ENCODE measurements at regions not wholly inside any gene's neighbourhood (a gene's known extent, or its start where the extent isn't known, plus 50 kb on each side); places are given as distances from the start of the nearest gene placed in this dataset.

GRCh38 chr1:229063154-229063773 is 207.6 kb upstream of the RAB4A start:
- no peak for DNase-seq (ENCODE audit: low spot score)

- no peak for DNase-seq (ENCODE audit: low spot score)
Measured at GRCh38 chr1:229064320-229065168, 206.4 kb upstream of the RAB4A start.

GRCh38 chr1:229065613-229066012 is 205.3 kb upstream of the RAB4A start:
- no peak for DNase-seq (ENCODE audit: low spot score)

- DNase-seq (ENCODE audit: low spot score), result no peak
Measured at GRCh38 chr1:229066591-229066990, 204.3 kb upstream of the RAB4A start.

- DNase-seq (ENCODE audit: low spot score), result no peak
Measured at GRCh38 chr1:229067546-229067945, 203.4 kb upstream of the RAB4A start.

GRCh38 chr1:229068270-229068987 is 202.5 kb upstream of the RAB4A start:
- DNase-seq (ENCODE audit: low spot score), result no peak

GRCh38 chr1:229069176-229069575 is 201.7 kb upstream of the RAB4A start:
- no peak for DNase-seq (ENCODE audit: low spot score)

- DNase-seq (ENCODE audit: low spot score), result no peak
Measured at GRCh38 chr1:229070168-229070567, 200.7 kb upstream of the RAB4A start.

GRCh38 chr1:229073251-229073650 is 197.7 kb upstream of the RAB4A start:
- no peak for DNase-seq (ENCODE audit: low spot score)

GRCh38 chr1:229075217-229075616 is 195.7 kb upstream of the RAB4A start:
- no peak for DNase-seq (ENCODE audit: low spot score)

GRCh38 chr1:229075716-229076115 is 195.2 kb upstream of the RAB4A start:
- DNase-seq (ENCODE audit: low spot score), result no peak

GRCh38 chr1:229076195-229076594 is 194.7 kb upstream of the RAB4A start:
- DNase-seq (ENCODE audit: low spot score), result no peak

GRCh38 chr1:229079016-229079595 is 191.8 kb upstream of the RAB4A start:
- DNase-seq (ENCODE audit: low spot score), result no peak

GRCh38 chr1:229080361-229080760 is 190.6 kb upstream of the RAB4A start:
- DNase-seq (ENCODE audit: low spot score), result no peak

- DNase-seq (ENCODE audit: low spot score), result no peak
Measured at GRCh38 chr1:229085291-229085690, 185.6 kb upstream of the RAB4A start.

GRCh38 chr1:229086091-229086490 is 184.8 kb upstream of the RAB4A start:
- no peak for DNase-seq (ENCODE audit: low spot score)

- DNase-seq (ENCODE audit: low spot score), result no peak
Measured at GRCh38 chr1:229086686-229087085, 184.2 kb upstream of the RAB4A start.

- no peak for DNase-seq (ENCODE audit: low spot score)
Measured at GRCh38 chr1:229087339-229087738, 183.6 kb upstream of the RAB4A start.

- no peak for DNase-seq (ENCODE audit: low spot score)
Measured at GRCh38 chr1:229087906-229088305, 183.0 kb upstream of the RAB4A start.

GRCh38 chr1:229088711-229089110 is 182.2 kb upstream of the RAB4A start:
- no peak for DNase-seq (ENCODE audit: low spot score)

GRCh38 chr1:229089586-229090208 is 181.2 kb upstream of the RAB4A start:
- no peak for DNase-seq (ENCODE audit: low spot score)

GRCh38 chr1:229091721-229092136 is 179.2 kb upstream of the RAB4A start:
- no peak for DNase-seq (ENCODE audit: low spot score)
